ENCODE measurements at regions not wholly inside any gene's neighbourhood (a gene's known extent, or its start where the extent isn't known, plus 50 kb on each side); places are given as distances from the start of the nearest gene placed in this dataset.

DNA sequence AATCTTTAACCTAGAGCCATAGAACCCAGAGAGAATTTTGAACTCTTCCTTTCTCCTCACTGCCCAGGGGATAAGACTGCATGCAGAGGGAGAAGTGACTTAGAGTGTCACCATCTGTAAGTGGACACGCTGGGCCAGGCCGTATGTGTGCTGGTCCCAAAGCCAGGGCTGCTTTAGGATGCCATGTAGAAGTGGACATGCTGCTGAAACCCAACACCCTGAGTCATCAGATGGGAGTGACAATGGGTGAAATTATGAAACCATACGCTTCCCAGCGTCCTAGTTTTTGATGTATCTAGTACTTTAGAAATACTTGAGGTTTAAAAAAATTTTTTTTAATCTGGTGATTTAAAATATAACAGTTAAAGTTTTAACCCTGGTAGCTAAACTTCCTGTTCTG, 191.1 kb downstream of the FNDC1 start:
- in situ Hi-C loops (cut with MboI) = no loop called here
- intact Hi-C loops (cut with micrococcal nuclease) = no loop called here
- H3K4me1 ChIP-seq (replicated peaks in 1 of 2; ENCODE audit: control insufficient read depth in 2 of 2, insufficient read depth in 2 of 2, low read length in 2 of 2) = no peaks in the 10 kb centered on the region
- TF ChIP-seq ZHX1 (conservative IDR thresholded peaks at IDR 0.05; ENCODE audit: low read length) (no peak), TRIM28 (IDR thresholded peaks at IDR 0.05) (no peak), DACH1 (IDR thresholded peaks at IDR 0.05; ENCODE audit: partially characterized antibody) (no peak), MITF (IDR thresholded peaks at IDR 0.05) (no peak), BHLHE40 (IDR thresholded peaks at IDR 0.05; ENCODE audit: low read length) (no peak), ZFPM2 (CRISPR knock-in tag; IDR thresholded peaks at IDR 0.05) (no peak), ZNF79 (CRISPR knock-in tag; IDR thresholded peaks at IDR 0.05; ENCODE audit: low read depth) (no peak), STAT5B (CRISPR knock-in tag; IDR thresholded peaks at IDR 0.05) (no peak), IRF9 (tag; IDR thresholded peaks at IDR 0.05) (no peak), ZNF146 (CRISPR knock-in tag; IDR thresholded peaks at IDR 0.05; ENCODE audit: unreplicated experiment) (no peak), ZNF311 (CRISPR knock-in tag; IDR thresholded peaks at IDR 0.05) (no peak)
- H2AFZ ChIP-seq (ENCODE audit: low read depth, low read length) = no peak overlapping the region
- H3K36me3 ChIP-seq (ENCODE audit: control insufficient read depth, insufficient read depth, low read length) = no peaks in the 10 kb centered on the region
- H3K27me3 ChIP-seq (ENCODE audit: control insufficient read depth in 2 of 2, insufficient read depth in 2 of 2, low read length in 2 of 2) = no peaks in the 10 kb centered on the region
- no peaks in the 10 kb centered on the region for H3K9me1 ChIP-seq (ENCODE audit: control insufficient read depth, insufficient read depth, low read length)
- POLR2A ChIA-PET = no interaction called here
- no peak overlapping the region for H3K4me3 ChIP-seq
- H3K79me2 ChIP-seq (ENCODE audit: control insufficient read depth, insufficient read depth, low read length) = no peaks in the 10 kb centered on the region
- H4K20me1 ChIP-seq (replicated peaks; ENCODE audit: control insufficient read depth, insufficient read depth, low read length) = no peaks in the 10 kb centered on the region; the same call in 1 of the 2 replicates
- H3K9me3 ChIP-seq (replicated peaks; ENCODE audit: control insufficient read depth, insufficient read depth, low read depth, low read length) = no peaks in the 10 kb centered on the region
- ATAC-seq = no peak
- no TSS peak for BruUV-seq (replicated peaks)
- no peak overlapping the region for H3K9ac ChIP-seq (ENCODE audit: insufficient read depth in 1 of 2, low read depth in 2 of 2, low read length in 2 of 2)
- CTCF ChIA-PET (ENCODE audit: low intra/inter-chr PET ratio) = no interaction called here
- no peak overlapping the region for H3K4me2 ChIP-seq (ENCODE audit: insufficient read depth, low read length)
- no peak for DNase-seq (ENCODE audit: extremely low read depth in 1 of 4, low spot score in 3 of 4)
- H3K27ac ChIP-seq (ENCODE audit: extremely low read depth, low read depth, low read length) = no peak overlapping the region
- 0% methylated on average over 4 of the region's 4 CpGs for WGBS (ENCODE audit: insufficient coverage, low coverage, missing lambda C conversion rate)
- no peak for FAIRE-seq

Data from K562 (cell line).